Activated CD4-positive, alpha-beta T cell treated with anti-CD3 and anti-CD28 coated beads, Interleukin-2, amount 50 U/mL, for 48 hours (primary cell): ENCODE measurements at regions not wholly inside any gene's neighbourhood (a gene's known extent, or its start where the extent isn't known, plus 50 kb on each side); places are given as distances from the start of the nearest gene placed in this dataset.

Source experiments
- DNase-seq, 2 experiments: peaks; one replicate each; pipeline ENCODE4 v3.0.0-alpha.2; 2020

DNA sequence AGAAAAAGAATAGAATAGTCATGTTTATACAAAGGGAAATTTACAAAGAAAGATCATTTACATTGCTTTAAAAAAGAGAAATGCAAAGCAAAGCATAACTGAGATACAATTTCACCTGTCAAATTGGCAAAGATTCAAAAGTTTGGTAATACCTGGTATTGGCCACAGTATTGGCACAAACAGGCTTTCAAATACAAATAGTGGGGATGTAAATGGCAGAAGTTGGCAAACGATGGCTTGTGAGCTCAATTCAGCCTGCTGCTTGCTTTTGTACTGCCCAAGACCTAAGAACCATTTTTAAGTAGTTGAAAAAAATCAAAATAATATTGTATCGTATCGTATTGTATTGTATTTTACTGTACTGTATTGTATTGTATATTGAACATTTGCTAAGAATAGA is 194.5 kb upstream of the JAG1 start:
- no peak for DNase-seq

DNA sequence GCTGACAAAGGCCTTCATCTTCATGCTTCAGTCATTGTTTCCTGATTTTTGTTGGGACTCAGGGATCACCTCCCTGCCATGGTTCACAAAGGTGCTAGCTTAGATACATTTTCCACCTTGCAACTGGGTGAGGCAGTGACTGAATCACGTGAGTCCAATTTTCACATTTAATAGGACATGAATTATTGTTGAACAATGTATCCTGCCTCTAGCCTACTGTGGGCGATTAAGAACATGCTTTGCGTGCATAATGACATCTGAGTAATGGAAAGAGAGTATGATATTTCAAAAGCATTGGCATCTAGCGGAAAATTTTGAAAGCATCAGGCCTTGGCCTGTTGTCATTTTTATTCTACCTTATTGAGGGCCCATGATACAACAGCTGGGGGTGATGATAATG is 199.2 kb upstream of the JAG1 start:
- DNase-seq, result no peak

DNA sequence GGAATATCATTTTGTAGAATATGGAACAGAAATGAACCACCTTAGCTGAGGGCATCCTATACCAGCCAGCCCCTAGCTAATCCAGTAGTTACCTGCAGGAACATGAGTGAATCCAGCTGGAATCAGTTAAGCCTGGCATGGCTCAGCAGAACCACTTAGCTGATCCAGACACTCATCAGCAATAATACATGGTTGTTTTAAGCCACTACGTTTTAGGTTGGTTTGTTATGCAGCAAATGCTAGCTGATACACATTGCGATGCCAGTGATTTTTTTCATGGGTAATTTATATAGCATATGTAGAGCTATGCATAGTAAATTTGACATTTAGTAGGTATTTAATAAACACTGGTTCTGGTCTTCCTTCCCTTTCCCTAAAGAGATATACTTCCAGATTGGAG is 201.9 kb upstream of the JAG1 start:
- DNase-seq, result no peak

DNA sequence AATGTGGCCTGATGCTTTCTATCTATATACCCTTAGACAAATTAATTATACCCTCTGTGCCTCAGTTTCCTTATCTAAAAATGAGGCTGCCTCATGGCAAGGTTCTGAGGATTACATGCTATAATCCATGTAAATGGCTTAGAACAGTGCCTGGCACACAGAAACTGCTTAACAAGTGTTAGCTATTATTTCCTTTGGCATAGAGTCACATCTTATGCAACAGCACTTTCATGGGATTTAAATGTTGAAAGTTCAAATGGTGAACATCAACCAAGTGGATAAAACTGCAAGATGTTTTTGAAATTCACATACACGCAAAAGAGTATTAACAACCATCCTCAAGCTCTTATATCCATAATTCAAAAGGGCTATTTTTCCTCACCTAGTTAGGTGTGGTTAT is 202.8 kb upstream of the JAG1 start:
- DNase-seq, result no peak

DNA sequence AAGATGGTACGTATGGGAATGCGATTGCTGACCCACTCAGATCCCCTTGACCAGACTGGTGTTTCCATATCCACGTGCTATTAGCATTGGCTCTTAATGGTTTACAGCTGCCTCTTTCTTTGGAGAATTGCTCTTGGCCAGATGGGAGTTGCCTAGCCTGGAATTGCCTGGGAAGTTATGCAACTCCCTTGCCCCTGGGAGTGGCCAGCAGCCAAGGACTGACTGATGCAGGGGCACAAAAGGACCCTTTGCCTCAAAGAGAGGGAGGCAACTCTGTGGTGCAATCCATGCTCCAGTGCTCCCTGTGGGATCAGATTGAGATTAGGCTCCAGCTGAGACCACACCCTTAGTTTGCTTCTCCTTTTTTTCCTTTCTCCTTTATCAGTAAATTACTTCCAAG is 203.5 kb upstream of the JAG1 start:
- DNase-seq, result no peak

DNA sequence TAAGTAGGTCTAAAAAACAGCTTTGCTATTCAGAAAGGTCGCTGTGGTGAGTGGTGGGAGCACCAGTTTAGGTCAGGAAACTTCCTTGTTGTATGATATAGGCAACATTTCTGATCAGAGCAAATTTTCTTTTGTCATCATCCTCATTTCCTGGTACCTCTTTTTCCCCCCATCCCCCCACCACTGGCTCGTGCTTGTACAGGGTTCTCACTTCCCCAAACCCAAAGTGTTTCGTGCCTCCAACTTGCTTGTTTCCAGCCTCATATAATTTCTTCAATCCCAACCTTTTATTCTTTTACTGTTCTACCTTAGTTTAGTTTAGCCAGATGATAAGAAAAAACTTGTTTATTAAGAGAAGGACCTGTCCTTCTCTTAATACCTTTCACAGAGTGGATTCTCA is 209.4 kb upstream of the JAG1 start:
- no peak for DNase-seq

DNA sequence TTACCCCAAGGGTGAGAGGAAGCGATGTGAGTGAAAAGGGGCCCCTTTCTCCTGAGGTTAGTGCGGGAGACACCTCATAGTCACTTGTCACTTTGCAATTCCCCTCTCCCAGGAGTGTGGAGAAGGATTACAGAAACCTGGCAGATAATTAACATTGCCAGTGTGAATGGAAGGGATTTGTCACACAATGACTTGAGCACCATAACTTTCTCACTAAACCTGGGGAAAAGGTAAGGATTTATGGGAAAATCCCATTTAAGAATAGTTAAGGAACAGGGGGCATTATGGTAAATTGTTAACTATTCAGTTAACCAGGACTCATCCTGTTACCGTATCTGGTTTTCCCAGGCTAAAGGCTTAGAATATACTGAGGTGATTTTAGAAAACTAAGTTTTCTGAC is 219.5 kb upstream of the JAG1 start:
- DNase-seq, result no peak

DNA sequence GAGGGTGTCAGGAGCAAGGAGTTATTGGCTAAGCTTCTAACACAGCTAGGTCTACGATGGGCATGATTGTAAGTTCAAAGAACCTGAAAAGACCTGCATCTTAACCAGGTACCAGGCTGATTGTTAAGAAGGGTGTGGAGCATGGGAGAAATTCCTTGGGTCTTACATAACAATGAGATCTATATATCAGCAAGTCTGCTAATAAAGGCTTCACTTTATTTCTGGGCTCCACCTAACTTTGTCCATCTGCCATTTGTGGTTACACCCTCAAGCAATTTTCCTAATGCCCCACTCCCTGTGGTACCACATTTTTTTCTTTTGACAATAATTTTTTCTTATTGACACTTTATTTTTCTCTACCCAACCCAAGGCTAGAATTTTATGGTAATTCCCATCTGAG is 223.5 kb upstream of the JAG1 start:
- no peak for DNase-seq

DNA sequence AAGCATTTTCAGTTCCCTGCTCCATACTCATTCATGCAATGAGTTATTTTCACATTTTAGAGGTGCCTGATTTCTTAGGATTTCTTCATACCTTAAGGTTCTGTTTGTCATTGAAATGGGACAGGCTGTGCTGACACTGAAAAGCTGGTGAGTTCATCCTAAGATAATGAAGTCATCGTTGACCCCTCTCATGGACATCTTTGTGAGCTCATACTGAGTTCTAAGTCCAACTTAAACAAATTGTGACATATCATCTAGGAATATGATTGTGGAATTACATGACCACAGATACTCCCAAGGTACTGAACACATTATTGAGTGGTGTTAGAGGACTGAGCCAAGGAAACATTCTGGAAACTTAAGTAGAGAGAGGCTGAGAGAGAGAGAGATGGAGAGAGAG is 224.8 kb upstream of the JAG1 start:
- DNase-seq, result no peak

DNA sequence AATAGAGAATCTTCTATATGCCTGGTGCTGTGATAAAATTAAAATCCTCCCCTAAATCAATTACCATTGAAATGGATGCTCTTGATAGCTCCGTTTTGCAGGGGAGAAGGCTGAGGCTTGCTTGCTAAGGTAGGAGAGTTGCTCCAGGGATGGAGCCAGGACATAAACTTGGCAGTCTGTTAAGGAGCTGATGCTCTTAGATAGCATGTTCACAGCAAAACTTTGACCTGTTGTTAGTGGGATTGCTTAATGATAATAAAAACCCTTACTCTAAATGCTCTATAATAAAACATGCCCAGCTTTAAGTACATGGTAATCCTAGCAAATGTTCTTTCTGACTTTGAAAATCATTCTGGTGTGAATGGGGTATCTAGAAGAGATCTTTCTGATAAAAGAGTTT is 228.4 kb upstream of the JAG1 start:
- DNase-seq, result no peak

DNA sequence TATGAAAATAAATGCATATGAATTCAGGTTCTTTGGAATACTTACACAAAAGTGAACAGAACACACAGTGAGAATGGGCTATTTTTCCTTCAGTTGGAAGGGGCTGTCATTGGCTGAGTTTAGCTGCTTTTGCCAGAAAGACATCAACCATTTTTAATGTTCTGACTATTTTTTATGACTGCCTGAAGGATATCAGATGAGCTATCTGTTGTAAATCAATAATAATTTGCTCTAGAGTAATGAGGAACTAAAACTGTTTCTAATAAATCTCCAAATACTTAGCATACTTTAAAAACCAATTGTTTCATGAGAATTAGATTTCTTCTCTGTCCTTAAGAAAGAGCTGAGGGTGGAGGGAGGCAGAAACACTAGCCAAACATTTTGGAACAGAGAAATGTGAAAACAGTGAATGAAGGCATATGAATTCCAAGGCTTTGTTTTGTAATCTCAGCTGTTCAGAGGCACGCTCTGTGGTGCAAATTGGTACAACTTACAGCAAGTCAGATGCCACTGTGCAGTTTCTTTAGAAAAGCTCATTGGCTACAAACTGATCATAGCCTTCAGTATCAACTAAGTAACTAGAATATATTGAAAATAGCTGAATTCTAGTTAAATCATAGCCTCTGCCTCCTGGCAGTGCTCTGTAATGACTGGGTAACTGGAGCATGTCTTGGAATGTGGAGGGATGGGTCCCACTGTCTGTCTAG is 228.9 kb upstream of the JAG1 start:
- no peak for DNase-seq

DNA sequence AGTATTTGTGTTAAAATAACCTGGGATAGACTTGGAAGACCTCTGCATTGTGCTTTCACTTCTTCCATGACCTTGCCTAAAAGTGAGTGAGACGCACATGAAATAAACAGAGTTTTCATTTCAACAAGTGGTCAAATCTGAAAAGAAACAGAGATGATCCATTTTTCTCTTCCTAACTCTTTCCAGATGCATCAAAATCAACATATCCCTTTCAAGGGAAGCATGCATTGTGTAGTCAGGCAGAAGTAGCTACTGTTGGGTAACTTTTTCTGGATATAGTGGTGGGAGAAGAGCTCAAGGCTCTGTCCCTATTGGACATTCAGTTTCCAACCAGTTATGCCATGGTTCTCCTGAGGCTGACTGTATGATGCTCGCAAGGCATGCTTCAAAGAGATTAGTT is 233.0 kb upstream of the JAG1 start:
- no peak for DNase-seq

DNA sequence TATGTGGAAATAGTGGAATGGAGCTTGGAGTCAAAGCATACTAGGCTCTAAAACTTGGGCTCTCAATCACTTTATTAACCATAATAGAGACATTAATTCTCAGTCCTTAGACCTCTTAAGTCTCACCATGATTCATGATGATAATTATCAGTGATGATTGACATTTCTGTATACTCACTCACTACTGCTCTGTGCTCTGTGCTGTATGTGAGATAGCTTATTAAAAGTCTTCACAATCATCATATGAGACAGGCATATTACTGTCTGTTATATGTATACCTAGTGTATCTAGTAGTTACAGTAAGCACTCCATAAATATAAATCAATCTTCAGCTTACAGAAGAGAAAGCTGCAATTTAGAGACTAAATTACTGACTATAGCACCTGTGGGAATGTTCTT is 236.0 kb upstream of the JAG1 start:
- DNase-seq, result no peak

DNA sequence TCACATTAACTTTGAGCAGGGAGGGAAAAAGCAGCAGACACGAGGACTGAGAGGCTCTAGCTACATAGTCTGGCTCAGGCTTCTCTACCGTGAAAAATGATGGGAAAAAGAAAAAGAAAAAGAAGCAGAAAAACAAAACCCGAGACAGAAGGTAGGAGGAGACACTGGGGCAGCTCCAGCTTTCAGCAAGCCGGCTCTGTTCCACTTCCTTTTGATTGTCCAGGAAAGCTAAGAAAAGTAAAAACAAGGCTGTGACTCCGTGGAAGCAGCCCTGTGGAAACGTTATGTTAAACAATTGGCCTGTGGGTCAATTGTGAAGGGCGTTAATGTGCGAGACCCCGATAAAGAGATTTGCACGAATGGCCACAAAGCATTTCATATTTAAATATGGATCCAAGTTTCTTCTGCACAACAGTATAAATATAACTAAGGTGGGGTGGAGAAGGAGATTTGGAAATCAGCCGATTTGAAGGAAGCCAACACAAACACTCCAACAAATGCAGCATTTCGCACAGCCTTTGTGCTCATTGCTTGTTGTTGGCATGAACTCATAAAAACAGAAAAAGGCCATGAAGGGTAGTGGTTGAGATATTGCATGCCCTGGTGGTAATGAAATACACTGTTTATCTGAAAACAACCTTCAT is 236.9 kb upstream of the JAG1 start:
- DNase-seq, result no peak

DNA sequence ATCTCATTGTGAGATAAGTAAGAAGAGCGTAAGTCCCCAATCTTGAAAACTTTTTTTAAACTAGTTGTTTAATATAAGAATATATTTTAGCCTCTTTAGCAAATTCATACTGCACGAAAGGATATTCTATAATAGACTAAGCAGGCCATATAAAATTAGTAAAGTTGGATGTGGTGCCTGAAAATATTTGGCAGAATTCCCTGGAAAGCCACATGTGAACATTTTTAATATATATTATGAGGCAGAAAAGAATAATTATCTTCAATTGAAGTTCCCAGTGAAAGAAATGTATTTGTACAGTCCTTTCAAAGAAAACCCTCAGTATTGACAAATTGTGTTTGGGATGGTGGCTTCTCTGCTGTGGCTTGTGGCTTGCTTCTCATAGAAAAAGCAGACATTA is 237.5 kb upstream of the JAG1 start:
- no peak for DNase-seq

DNA sequence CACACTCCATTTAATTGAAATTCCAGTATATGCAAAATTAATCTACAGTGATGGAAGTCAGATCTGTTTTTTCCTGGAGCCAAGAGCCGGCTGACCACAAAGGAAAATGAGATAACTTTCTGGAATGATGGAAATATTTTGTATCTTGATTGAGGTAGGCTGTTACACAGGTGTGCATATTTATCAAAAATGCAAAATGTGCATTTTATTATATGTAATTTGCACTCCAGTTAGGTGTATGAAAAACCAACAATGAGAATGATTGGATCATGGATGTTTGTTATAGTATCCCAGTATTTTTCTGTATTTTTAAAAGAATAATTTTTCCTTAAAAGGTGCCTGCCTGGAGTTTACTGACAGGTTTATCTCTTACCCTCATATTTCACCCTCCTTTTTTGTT is 242.0 kb upstream of the JAG1 start:
- no peak for DNase-seq

DNA sequence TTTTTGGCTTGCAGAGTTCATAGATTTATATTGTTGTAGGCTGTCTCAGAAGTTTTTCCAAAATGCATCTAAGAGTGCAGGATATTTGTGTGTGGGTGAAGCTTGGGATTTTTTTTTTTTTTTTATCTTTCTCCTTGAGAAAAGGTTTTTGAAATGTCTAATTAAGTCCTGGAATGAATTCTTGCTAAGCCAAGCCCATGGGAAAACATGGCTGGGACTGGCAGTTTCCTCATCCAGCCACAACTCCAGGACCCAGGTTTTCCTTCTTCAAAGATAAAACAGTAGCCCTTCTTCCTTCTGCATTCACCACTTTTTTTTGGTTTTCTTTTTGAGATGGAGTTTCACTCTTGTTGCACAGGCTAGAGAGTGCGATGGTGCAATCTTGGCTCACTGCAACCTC is 242.5 kb upstream of the JAG1 start:
- DNase-seq, result no peak

DNA sequence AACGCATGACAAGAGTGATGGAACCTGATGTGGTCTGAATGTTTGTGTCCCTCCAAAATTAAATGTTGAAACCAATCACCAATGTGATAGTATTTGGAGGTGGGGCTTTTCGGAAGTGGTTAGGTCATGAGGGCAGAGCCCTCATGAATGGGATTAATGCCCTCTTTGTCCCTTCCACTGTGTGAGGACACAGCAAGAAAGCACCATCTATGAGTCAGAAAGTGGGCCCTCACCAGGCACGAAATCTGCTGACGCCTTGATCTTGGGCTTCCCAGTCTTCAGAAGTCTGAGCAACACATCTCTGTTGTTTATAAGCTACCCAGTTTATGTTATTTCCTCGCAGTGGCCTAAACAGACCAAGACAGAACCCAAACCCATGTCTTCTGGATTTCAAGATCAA is 244.0 kb upstream of the JAG1 start:
- DNase-seq, result no peak

DNA sequence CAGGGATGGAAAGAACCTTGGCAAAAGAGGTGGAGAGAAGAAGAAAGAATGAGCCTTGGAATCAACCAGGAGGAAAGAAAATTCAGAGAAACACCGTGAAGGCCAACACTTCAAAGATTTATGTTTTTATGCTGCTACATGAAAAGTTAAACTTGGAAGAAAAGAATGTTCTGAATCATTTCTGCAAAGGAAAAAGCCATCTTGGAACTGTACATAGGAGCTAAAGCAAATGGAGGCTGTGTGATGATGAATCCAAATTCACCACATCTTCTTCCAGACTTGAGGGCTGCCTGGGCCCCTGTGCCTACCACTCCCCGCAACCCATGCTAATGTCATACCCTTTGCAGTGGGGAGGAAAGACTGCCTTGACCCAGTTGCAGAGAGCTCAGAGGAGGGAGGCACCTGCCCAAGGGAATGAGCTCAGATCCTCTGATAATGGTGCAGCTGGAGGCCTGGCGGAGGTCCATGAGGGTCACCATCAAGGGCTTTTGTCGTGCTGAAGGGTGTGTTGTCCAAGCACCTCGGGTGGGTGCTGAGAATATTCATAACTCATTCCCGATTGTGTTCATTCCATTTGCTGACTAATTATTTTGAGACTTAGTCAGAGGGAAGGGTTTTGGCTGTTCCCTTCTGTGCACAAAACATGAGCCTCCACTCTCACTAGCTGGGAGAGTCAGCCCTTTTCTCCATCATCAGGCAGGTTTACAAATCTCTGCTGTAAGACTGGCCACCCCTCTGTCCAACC is 245.8 kb upstream of the JAG1 start:
- DNase-seq, result no peak

DNA sequence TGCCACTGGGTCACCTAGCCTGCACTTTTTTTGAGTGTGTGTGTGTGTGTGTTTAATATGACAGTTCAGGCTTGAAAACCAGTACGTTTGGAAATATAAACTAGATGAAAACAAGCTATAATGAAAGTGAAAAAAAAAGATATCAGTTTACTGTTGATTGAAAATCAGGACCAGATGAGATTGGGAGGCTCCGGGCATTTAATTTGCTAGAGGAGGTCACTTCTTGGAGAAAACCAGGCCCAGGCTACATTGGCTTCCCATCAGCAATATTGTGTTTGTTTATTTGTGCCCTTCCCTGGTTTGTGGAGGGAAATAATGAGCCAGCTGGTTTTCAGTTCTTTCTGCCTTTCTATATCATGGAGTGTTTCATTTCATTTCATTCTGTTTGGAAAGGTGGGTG is 246.6 kb upstream of the JAG1 start:
- no peak for DNase-seq

DNA sequence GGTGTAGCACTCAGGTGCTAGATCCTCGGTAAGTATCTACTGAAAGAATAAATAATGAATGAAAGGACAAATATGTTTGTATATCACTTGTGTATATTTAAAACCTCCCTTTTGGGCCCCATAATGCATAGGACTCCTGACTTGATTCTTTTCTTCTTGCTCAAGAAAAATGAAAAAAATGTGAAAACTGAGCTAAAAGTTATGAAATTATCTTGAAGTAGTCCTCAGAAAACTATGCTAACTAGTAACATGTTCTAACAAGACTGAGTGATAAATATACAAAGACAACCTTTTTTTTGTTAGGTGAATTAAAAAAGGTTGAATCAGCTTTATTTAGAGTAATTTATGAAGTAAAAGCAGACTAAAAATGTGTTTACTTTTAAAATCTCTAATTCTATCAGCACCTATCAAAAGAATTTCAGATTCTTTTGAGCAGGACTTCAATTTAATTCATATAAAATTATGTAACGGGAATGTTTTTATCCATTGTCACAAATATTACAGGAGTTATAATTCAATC is 247.8 kb upstream of the JAG1 start:
- DNase-seq, result no peak

DNA sequence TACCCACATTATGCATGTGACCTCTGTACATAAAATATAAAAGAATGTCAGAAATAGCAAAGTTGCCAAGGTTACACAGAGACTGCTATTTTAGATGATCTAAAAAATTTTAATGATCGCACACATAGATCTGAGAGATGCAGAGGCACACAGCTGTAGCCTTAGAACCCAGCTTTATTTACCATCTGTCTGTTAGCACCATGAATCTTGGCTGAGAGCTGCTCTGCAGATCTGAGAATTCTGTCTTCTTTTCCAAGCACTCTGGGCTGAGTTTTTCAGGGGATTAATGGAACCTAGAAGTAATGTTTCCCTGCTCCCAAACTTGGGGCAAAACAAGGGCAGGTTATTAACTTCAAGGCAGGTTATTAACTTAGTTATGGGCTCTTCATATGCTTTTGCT is 248.7 kb upstream of the JAG1 start:
- no peak for DNase-seq

DNA sequence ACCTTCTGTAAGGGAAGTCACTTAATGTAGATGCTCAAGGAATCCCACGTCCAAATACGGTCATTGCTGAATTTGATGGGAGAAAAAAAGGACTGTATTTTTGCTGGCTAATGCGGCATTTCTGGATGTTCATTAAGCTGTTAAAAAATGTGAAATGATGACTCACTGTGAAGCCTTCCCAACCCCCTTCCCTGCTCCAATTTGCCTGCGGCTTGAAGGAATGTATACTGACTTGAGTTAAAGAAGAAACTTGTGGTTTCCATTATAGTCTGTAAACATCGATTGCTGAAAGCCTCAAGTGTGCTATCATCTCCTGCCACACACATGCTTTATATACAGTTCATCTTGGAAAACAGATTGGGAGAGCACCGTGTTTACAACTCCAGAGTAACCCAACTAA is 249.1 kb upstream of the JAG1 start:
- DNase-seq, result no peak

DNA sequence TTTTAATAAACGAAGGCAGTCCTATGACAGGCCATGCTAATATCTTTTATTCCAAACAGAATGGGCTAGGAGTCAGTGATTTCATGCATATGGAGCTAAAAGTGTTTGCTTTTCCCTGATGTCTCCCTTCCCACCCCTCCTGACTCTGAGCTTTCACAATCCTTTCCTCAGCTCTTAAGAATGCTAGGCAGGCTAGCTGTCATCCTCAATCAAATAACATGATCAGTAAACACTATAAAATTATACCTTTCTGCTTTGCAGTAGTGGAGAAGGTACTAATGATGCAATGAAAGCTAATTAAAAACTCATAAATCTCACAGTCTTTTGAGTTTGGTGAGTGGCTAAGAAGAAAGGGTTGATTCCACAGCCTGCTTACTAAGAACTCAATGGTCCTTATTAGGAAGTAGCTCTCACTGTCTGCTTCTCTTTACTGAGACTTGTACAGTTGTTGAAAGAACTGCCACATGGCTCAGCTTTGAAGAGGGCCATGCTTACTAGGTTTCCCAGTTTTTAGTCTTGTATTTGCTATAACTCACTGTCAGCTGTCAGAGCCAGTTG is 250.9 kb upstream of the JAG1 start:
- DNase-seq, result no peak
